ENCODE measurements at regions not wholly inside any gene's neighbourhood (a gene's known extent, or its start where the extent isn't known, plus 50 kb on each side); places are given as distances from the start of the nearest gene placed in this dataset.
"Not testable (repeated sequence)": the region's sequence is repeated elsewhere in the genome, so short reads cannot be mapped to it uniquely, and the experiment has no call there.

GRCh38 chr2:7632420-7632819, 715.2 kb downstream of the RNF144A start:
- DNase-seq (ENCODE audit: low spot score) = no peak
- intact Hi-C loops (cut with DNase I) = no loop called here

- intact Hi-C loops (cut with DNase I) = no loop called here
- DNase-seq (ENCODE audit: low spot score) = no peak
Measured at GRCh38 chr2:7633566-7634153, 716.4 kb downstream of the RNF144A start.

- no peak for DNase-seq (ENCODE audit: low spot score)
- intact Hi-C loops (cut with DNase I) = no loop called here
Measured at GRCh38 chr2:7634409-7634808, 717.2 kb downstream of the RNF144A start.

- intact Hi-C loops (cut with DNase I) = no loop called here
- DNase-seq (ENCODE audit: low spot score) = no peak
Measured at GRCh38 chr2:7639476-7639875, 722.3 kb downstream of the RNF144A start.

GRCh38 chr2:7641272-7641671, 724.1 kb downstream of the RNF144A start:
- intact Hi-C loops (cut with DNase I); DNase-seq (ENCODE audit: low spot score): not testable (repeated sequence)

GRCh38 chr2:7646024-7646423, 728.8 kb downstream of the RNF144A start:
- intact Hi-C loops (cut with DNase I) = no loop called here
- no peak for DNase-seq (ENCODE audit: low spot score)

- intact Hi-C loops (cut with DNase I) = no loop called here
Measured at GRCh38 chr2:7646661-7647060, 729.4 kb downstream of the RNF144A start.

GRCh38 chr2:7648221-7648795, 731.1 kb downstream of the RNF144A start:
- intact Hi-C loops (cut with DNase I) = no loop called here
- no peak for DNase-seq (ENCODE audit: low spot score)

More at GRCh38 chr2:7646661-7647060, 729.4 kb downstream of the RNF144A start:
- DNase-seq (ENCODE audit: low spot score) = no peak

GRCh38 chr2:7649461-7650228, 732.4 kb downstream of the RNF144A start:
- no peak for DNase-seq (ENCODE audit: low spot score)
- intact Hi-C loops (cut with DNase I) = loop anchor here in 1 of 2 donors (10.0 kb wide), 1 partner anchor 1055 kb away; no protein-coding TSS in a partner anchor

- intact Hi-C loops (cut with DNase I) = loop anchor here in 1 of 2 donors (10.0 kb wide), 1 partner anchor 1051 kb away; no protein-coding TSS in a partner anchor
- no peak for DNase-seq (ENCODE audit: low spot score)
Measured at GRCh38 chr2:7653617-7654016, 736.4 kb downstream of the RNF144A start.

GRCh38 chr2:7655629-7656028, 738.4 kb downstream of the RNF144A start:
- intact Hi-C loops (cut with DNase I) = loop anchor here in 1 of 2 donors (10.0 kb wide), 1 partner anchor 1049 kb away; no protein-coding TSS in a partner anchor
- DNase-seq (ENCODE audit: low spot score) = no peak

- not testable (repeated sequence) for DNase-seq (ENCODE audit: low spot score)
- intact Hi-C loops (cut with DNase I) = loop anchor here in 1 of 2 donors (10.0 kb wide), 1 partner anchor 1047 kb away; no protein-coding TSS in a partner anchor
Measured at GRCh38 chr2:7657526-7657925, 740.3 kb downstream of the RNF144A start.

GRCh38 chr2:7658486-7658885, 741.3 kb downstream of the RNF144A start:
- intact Hi-C loops (cut with DNase I) = loop anchor here in 1 of 2 donors (10.0 kb wide), 1 partner anchor 1046 kb away; no protein-coding TSS in a partner anchor
- no peak for DNase-seq (ENCODE audit: low spot score)

GRCh38 chr2:7660816-7661215, 743.6 kb downstream of the RNF144A start:
- DNase-seq (ENCODE audit: low spot score) = no peak
- intact Hi-C loops (cut with DNase I) = no loop called here

GRCh38 chr2:7661502-7661901, 744.3 kb downstream of the RNF144A start:
- intact Hi-C loops (cut with DNase I) = no loop called here
- DNase-seq (ENCODE audit: low spot score) = no peak

GRCh38 chr2:7665880-7666279, 748.7 kb downstream of the RNF144A start:
- intact Hi-C loops (cut with DNase I) = no loop called here
- no peak for DNase-seq (ENCODE audit: low spot score)

GRCh38 chr2:7666596-7667259, 749.5 kb downstream of the RNF144A start:
- intact Hi-C loops (cut with DNase I) = no loop called here
- DNase-seq (ENCODE audit: low spot score) = no peak

- no peak for DNase-seq (ENCODE audit: low spot score)
- intact Hi-C loops (cut with DNase I) = no loop called here
Measured at GRCh38 chr2:7667260-7667757, 750.1 kb downstream of the RNF144A start.

- intact Hi-C loops (cut with DNase I) = no loop called here
- peak; percentile 83 for DNase-seq (ENCODE audit: low spot score)
Measured at GRCh38 chr2:7670905-7671641, 753.9 kb downstream of the RNF144A start.
